ENCODE measurements at regions not wholly inside any gene's neighbourhood (a gene's known extent, or its start where the extent isn't known, plus 50 kb on each side); places are given as distances from the start of the nearest gene placed in this dataset.
"Not testable (repeated sequence)": the region's sequence is repeated elsewhere in the genome, so short reads cannot be mapped to it uniquely, and the experiment has no call there.

GRCh38 chr6:155861821-155862220 lies 406.2 kb upstream of the NOX3 start:
- Histone ChIP-seq H3K27ac (no peak overlapping the region), H3K4me1 (no peaks in the 10 kb centered on the region), H3K36me3 (replicated peaks in 1 of 2; ENCODE audit: insufficient read depth in 1 of 2, low read depth in 2 of 2) (no peaks in the 10 kb centered on the region), H3K27me3 (no peaks in the 10 kb centered on the region), H3K4me3 (no peak overlapping the region), H3K9me3 (no peaks in the 10 kb centered on the region)
- no peak for TF ChIP-seq CTCF (IDR thresholded peaks at IDR 0.05)
- no peak for TF ChIP-seq POLR2A (IDR thresholded peaks at IDR 0.05)
- DNase-seq: no peak
- 67 to 80% methylated on average over 2 of the region's 2 CpGs for WGBS, 2 donors
- intact Hi-C loops (cut with DNase I): no loop called here
- no peak for ATAC-seq

GRCh38 chr6:155858906-155859305 lies 403.3 kb upstream of the NOX3 start:
- not testable (repeated sequence) for ATAC-seq, H3K9me3 ChIP-seq
- WGBS, 2 donors: 67 to 76% methylated on average over 4 of the region's 4 CpGs

GRCh38 chr6:155854787-155855186 lies 399.1 kb upstream of the NOX3 start:
- H3K36me3 ChIP-seq (replicated peaks in 1 of 2; ENCODE audit: insufficient read depth in 1 of 2, low read depth in 2 of 2): no peaks in the 10 kb centered on the region
- 89 to 91% methylated on average over 2 of the region's 2 CpGs for WGBS, 2 donors
- intact Hi-C loops (cut with DNase I): no loop called here

More at GRCh38 chr6:155858906-155859305, 403.3 kb upstream of the NOX3 start:
- H3K36me3 ChIP-seq (replicated peaks in 1 of 2; ENCODE audit: insufficient read depth in 1 of 2, low read depth in 2 of 2); intact Hi-C loops (cut with DNase I); DNase-seq; H3K4me1 ChIP-seq; H3K27ac ChIP-seq; H3K4me3 ChIP-seq; H3K27me3 ChIP-seq: not testable (repeated sequence)

GRCh38 chr6:155853011-155853410 lies 397.4 kb upstream of the NOX3 start:
- 45 to 61% methylated on average over 2 of the region's 2 CpGs for WGBS, 2 donors
- intact Hi-C loops (cut with DNase I): no loop called here
- no peaks in the 10 kb centered on the region for H3K4me1 ChIP-seq

More at GRCh38 chr6:155854787-155855186, 399.1 kb upstream of the NOX3 start:
- Histone ChIP-seq H3K27ac (no peak overlapping the region), H3K4me1 (no peaks in the 10 kb centered on the region), H3K4me3 (no peak overlapping the region), H3K27me3 (no peaks in the 10 kb centered on the region), H3K9me3 (no peaks in the 10 kb centered on the region)
- DNase-seq: no peak
- no peak for ATAC-seq
- no peak for TF ChIP-seq POLR2A (IDR thresholded peaks at IDR 0.05)
- TF ChIP-seq CTCF (IDR thresholded peaks at IDR 0.05): no peak

GRCh38 chr6:155850408-155850841 lies 394.8 kb upstream of the NOX3 start:
- Histone ChIP-seq H3K27ac (no peak overlapping the region), H3K4me1 (no peaks in the 10 kb centered on the region), H3K27me3 (no peaks in the 10 kb centered on the region), H3K4me3 (no peak overlapping the region), H3K9me3 (no peaks in the 10 kb centered on the region), H3K36me3 (replicated peaks in 1 of 2; ENCODE audit: insufficient read depth in 1 of 2, low read depth in 2 of 2) (no peaks in the 10 kb centered on the region)
- 82% methylated on average over 5 of the region's 5 CpGs for WGBS, 2 donors
- no peak for TF ChIP-seq CTCF (IDR thresholded peaks at IDR 0.05)
- no peak for TF ChIP-seq POLR2A (IDR thresholded peaks at IDR 0.05)
- ATAC-seq (no peak), DNase-seq (no peak)
- intact Hi-C loops (cut with DNase I): no loop called here

More at GRCh38 chr6:155853011-155853410, 397.4 kb upstream of the NOX3 start:
- Histone ChIP-seq H3K9me3 (no peaks in the 10 kb centered on the region), H3K36me3 (replicated peaks in 1 of 2; ENCODE audit: insufficient read depth in 1 of 2, low read depth in 2 of 2) (no peaks in the 10 kb centered on the region), H3K27ac (no peak overlapping the region), H3K27me3 (no peaks in the 10 kb centered on the region), H3K4me3 (no peak overlapping the region)
- ATAC-seq (no peak), DNase-seq (no peak)
- no peak for TF ChIP-seq CTCF (IDR thresholded peaks at IDR 0.05)
- no peak for TF ChIP-seq POLR2A (IDR thresholded peaks at IDR 0.05)

Measured in body of pancreas (tissue), 4 donors.